Embryonic facial prominence (tissue), 1 donor: ENCODE measurements at regions not wholly inside any gene's neighbourhood (a gene's known extent, or its start where the extent isn't known, plus 50 kb on each side); places are given as distances from the start of the nearest gene placed in this dataset.
"Not testable (repeated sequence)": the region's sequence is repeated elsewhere in the genome, so short reads cannot be mapped to it uniquely, and the experiment has no call there.

Experiments
- DNase-seq: peaks from one replicate; pipeline ENCODE4 v3.0.0-alpha.2; 2016; ENCODE audit errors: extremely low spot score

DNA sequence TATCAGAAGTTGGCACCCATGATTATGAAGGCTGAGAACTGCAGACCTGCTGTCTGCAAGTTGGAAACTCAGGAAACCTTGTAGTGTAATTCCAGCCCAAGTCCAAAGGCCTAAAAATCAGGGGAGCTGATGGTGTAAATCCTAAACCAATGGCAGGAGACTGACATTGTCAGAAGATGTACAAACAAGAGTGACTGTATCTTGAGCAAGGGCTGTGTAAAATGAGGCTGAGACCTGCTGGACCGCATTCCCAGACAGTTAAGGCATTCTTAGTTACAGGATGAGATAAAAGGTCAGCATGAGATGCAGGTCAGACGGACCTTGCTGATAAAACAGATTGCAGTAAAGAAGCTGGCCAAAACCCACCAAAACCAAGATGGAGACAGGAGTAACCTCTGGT, 147.7 kb downstream of the COG6 start:
- no peak for DNase-seq

GRCh38 chr13:39803851-39804250, 148.4 kb downstream of the COG6 start:
- DNase-seq: no peak

DNA sequence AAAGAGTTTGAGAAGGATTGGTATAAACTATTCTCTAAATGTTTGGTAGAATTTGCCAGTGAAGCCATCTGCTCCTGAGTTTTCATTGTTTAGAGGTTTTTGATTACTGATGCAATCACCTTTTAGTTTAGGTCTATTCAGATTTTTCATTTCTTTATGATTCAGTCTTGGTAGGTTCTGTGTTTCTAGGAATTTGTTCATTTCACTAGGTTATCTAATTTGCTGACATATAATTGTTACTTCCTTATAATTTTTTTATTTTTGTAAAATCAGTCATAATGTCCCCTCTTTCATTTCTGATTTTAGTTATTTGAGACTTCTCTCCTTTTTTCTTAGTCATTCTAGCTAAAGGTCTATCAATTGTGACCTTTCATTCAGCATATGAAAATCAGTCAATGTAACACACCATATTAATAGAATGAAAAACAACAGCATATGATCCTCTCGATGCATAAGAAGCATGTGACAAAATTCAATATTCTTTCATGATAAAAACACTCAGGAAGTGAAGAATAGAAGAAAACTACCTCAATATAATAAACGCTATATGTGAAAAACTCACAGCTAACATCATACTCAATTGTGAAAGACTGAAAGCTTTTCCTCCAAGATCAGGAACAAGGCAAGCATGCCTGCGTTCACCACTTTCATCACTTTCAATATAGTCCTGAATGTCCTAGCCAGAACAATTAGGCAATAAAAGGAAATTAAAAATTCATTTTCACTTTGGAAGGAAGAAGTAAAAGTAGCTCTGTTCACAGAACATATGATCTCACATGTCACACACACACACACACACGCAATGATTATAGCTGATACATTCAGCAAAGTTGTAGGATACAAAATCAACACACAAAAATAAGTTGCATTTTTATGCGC, 149.1 kb downstream of the COG6 start:
- no peak for DNase-seq

GRCh38 chr13:39809466-39809865, 154.0 kb downstream of the COG6 start:
- DNase-seq: no peak

- DNase-seq: no peak
Observed at GRCh38 chr13:39810091-39810877, 154.8 kb downstream of the COG6 start.

DNA sequence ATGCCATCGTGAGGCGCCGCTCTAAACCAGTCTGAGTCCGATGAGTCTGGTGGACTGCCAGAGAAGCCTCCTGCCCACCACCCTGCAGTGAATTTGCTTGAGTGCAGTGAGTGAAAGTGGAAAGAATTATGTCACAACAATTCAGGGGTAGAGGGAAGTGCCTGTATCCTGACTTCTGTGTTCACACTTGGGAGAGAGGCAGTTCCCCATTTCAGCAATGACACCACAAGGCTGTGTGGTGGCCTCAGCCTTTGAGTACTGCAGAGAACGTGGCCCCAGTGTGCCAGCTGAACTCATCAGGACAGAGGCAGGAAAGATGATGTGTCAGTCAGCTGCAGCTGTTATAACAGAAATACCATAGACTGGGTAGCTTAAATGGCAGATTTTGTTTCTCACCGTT, 155.6 kb downstream of the COG6 start:
- no peak for DNase-seq

- no peak for DNase-seq
Observed at GRCh38 chr13:39811696-39812095, 156.2 kb downstream of the COG6 start.

GRCh38 chr13:39815345-39816111, 160.1 kb downstream of the COG6 start:
- DNase-seq: no peak

DNA sequence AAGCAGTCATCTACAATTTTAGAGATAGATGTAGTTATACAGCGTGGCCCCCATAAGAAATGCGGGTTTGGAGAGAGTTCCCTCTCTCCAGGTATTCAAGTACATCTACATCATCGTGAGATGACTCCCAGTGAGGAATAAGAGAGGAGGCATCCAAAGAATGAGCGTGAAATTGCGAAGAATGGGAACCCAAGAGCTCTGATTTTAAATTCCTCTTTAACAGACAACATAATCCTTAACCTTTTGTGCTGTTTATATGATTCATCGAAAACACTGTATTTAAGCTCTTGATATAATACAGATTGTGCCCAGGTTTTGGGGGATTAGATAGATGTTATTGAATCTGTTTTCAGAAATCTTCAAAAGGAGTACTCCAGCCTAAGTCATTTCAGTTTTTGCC, 161.5 kb downstream of the COG6 start:
- no peak for DNase-seq

GRCh38 chr13:39818953-39819352, 163.5 kb downstream of the COG6 start:
- no peak for DNase-seq

DNA sequence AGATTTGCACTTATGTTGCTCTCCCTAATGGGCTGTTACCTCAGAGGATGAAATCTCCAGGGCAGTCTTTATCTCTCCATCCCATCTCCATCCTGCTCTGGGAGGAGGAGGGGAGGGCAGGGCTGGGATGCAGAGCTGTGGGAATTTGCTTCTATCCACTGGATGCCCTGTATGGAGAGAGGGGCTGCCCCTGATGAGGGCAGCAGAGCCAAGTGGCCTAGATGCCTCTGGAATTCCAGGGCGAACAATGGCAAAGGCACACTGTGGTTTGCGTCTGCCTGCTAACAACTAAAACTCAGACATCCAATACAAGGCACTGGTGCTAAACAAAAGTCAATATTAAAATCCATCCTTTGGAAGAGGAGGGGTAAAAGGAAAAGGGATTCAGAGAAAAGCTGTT, 165.1 kb downstream of the COG6 start:
- no peak for DNase-seq

GRCh38 chr13:39821977-39822376, 166.5 kb downstream of the COG6 start:
- no peak for DNase-seq

DNA sequence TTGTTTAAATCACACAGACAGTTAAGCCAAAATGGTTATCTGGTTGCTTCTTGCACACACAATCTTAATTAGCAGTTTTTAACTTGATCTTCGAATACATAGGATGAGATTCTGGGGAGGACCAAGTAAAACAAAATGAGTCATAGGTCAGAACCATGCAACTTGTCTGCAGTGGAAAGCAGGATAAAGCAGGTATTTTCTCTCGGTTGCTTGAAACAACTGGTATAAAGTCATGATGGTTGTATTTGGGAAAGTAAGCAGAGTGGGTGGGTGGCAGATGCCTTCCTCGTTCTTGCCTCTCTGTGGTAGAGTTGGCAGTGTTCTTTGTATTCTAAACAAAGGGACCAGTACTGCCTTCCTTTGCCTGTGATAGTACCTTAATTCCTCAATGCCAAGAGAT, 167.0 kb downstream of the COG6 start:
- no peak for DNase-seq

DNA sequence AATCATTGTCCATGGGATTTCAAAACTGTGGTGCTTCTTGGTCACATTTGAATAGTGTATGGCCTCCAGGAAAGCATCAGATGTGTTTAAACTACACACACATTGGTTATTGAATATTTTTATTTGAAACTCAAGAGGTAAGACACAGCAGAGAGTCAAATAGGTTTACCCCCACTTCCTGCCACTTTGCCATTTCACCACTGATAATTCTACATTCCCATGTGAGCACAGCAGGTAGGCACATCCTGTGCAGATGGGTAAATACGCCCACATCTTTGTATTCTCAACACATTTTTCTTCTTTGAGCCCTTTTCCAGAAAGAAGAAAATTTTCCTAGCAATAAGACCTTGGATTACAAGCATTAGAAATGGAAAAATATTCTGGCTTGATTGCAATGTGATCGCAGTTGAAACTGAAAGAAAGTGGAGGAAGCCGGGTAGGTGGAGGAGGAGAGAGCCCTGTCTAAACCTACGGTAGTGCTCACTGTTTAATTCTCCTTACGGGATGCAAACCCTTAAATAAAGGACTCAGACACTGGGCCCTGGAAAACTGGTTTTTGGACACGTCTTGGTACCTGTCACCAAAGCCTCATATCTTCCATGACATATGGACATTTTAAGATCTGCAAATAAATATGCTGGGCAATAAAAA, 167.7 kb downstream of the COG6 start:
- DNase-seq: no peak

- DNase-seq: no peak
Observed at GRCh38 chr13:39825886-39826285, 170.4 kb downstream of the COG6 start.

- DNase-seq: no peak
Observed at GRCh38 chr13:39835253-39835652, 179.8 kb downstream of the COG6 start.

DNA sequence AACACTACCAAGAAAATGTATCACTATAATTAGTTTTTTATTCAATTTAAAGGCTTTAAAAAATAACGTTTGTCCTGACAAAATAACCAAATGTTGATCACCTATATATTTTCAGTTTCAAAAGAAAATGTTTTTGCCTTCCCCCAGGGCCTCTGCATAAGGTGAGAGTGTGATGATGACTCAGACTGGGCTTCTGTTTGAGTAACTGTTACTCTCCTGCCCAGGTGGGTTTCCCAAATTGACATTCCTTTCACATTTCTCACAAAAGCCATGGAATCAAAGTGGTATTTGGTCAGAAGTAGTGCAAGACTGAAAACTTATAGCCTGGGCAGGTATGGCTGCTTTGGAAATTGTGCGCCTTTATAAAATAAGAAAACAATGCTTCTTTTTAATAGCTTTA, 180.6 kb downstream of the COG6 start:
- DNase-seq: no peak

DNA sequence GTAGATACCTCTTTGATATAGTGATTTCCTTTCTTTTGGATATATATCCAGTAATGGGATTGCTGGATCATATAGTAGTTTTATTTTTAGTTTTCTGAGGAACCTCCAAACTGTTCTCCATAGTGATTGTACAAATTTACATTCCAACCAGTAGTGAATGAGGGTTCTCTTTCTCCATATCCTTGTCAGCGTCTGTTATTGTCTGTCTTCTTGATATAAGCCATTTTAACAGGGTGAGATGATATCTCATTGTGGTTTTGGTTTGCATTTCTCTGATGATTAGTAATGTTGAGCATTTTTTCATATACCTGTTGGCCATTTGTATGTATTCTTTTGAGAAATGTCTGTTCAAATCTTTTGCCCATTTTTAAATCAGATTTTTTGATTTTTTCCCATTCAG, 182.4 kb downstream of the COG6 start:
- DNase-seq: not testable (repeated sequence)

- no peak for DNase-seq
Observed at GRCh38 chr13:39840201-39840600, 184.7 kb downstream of the COG6 start.

DNA sequence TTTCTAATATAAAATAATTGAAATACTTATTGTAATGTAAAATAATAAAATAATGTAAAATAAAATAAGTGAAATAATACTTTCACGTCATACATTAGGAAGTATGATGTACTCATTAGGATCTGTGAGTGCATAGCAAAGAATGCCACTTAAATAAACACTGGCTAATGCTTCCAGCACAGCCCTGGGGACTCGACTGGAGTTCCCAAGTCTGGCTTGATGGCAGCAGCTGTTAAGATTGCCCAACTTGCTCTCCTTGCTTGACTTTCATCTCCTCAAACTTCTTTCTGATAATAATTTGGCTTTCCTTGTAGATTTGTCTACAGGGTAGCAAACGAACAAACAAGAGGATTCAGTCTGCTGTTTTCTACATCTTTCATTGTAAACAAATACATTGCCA, 191.9 kb downstream of the COG6 start:
- DNase-seq: no peak

DNA sequence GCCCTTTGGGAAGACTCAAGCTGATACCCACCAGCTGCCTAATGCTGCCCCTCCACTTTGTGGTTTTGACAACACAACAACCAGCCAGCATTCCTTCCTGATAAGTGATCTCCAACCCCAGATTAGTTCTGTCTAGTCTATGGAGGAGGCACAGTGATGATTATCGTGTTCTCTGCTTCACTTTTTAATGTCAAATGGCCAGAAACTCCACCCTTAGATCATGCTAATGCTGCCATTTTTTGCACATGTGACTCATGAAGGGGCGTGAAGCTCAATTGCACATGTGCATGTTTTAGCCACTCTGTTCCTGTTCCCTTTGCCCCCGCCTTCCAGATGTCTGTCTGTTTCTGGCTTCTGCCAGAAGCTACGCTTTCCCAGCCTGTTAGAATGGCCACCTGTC, 199.8 kb downstream of the COG6 start:
- no peak for DNase-seq

- no peak for DNase-seq
Observed at GRCh38 chr13:39856714-39857113, 201.3 kb downstream of the COG6 start.
